Spleen (tissue), 11 donors: ENCODE measurements at regions not wholly inside any gene's neighbourhood (a gene's known extent, or its start where the extent isn't known, plus 50 kb on each side); places are given as distances from the start of the nearest gene placed in this dataset.

ENCODE experiments used
- DNase-seq: peaks from one replicate; pipeline ENCODE4 v3.0.0-alpha.2; 2020
- H3K27ac ChIP-seq, 8 donors: fragments of 200-600 bp; sonication (generic) in 7 of 8; 1 replicate in 4 of 8; 2 replicates in 4 of 8; pipeline versions ENCODE4 v1.5.0 to v1.8.0; 2016 to 2021; ENCODE audit warnings: inconsistent platforms in 4 of 8, mild to moderate bottlenecking in 4 of 8, moderate library complexity in 1 of 8
- H3K27me3 ChIP-seq, 7 donors: fragments of 200-600 bp; sonication (generic) in 6 of 7; replicated peaks in 1 of 7; 1 replicate in 4 of 7; 2 replicates in 3 of 7; pipeline versions ENCODE4 v1.5.0 to v1.8.0; 2016 to 2021; ENCODE audit warnings: inconsistent platforms in 3 of 7, mild to moderate bottlenecking in 1 of 7
- H3K36me3 ChIP-seq, 6 donors: fragments of 200-600 bp; sonication (generic) in 5 of 6; 1 replicate in 4 of 6; 2 replicates in 2 of 6; pipeline versions ENCODE4 v1.5.0 to v1.8.0; 2016 to 2021; ENCODE audit warnings: inconsistent platforms in 2 of 6
- H3K4me1 ChIP-seq, 6 donors: fragments of 200-600 bp; sonication (generic) in 5 of 6; 1 replicate in 3 of 6; 2 replicates in 3 of 6; pipeline versions ENCODE4 v1.5.0 to v1.8.0; 2016 to 2021; ENCODE audit warnings: inconsistent platforms in 3 of 6
- H3K4me3 ChIP-seq, 8 donors: fragments of 200-600 bp; sonication (generic) in 7 of 8; 1 replicate in 4 of 8; 2 replicates in 4 of 8; pipeline versions ENCODE4 v1.5.0 to v1.8.0; 2016 to 2021; ENCODE audit warnings: inconsistent platforms in 4 of 8, mild to moderate bottlenecking in 4 of 8, moderate library complexity in 2 of 8
- H3K9me3 ChIP-seq, 8 donors: fragments of 200-600 bp; sonication (generic) in 7 of 8; 1 replicate in 4 of 8; 2 replicates in 4 of 8; pipeline versions ENCODE4 v1.5.0 to v1.8.0; 2016 to 2021; ENCODE audit warnings: inconsistent platforms in 4 of 8
- CTCF ChIP-seq, 11 experiments: fragments of 200-600 bp in 7 of 11; fragments of 450-650 bp in 4 of 11; sonication (generic) in 4 of 11; IDR thresholded peaks in 8 of 11; conservative IDR thresholded peaks in 3 of 11; 1 replicate in 7 of 11; 2 replicates in 4 of 11; pipeline versions ENCODE4 v1.4.0 to v1.8.0; 2016 to 2021; ENCODE audit warnings: antibody characterized with exemption in 11 of 11, inconsistent platforms in 4 of 11, mild to moderate bottlenecking in 1 of 11
- POLR2A ChIP-seq, 3 donors: fragments of 450-650 bp; IDR thresholded peaks; one replicate each; pipeline ENCODE4 v1.5.1; 2017; ENCODE audit warnings: antibody characterized with exemption in 3 of 3, mild to moderate bottlenecking in 1 of 3
- POLR2AphosphoS5 ChIP-seq, 3 donors: sonication (generic); formaldehyde crosslinking; IDR thresholded peaks; one replicate each; pipeline ENCODE4 v1.5.1; 2017; ENCODE audit warnings: antibody characterized with exemption in 3 of 3
- WGBS, 5 donors: extraction: QIAGEN DNeasy Blood & Tissue Kit in 3 of 5; methylation state at CpG; one replicate each; pipeline versions ENCODE4 v1.1.5 to v1.1.7; 2013 to 2018; 5-methylcytosine and 5-hydroxymethylcytosine counted together
- intact Hi-C: fragments of 100-400 bp; cut with DNase I; formaldehyde crosslinking; loops from one replicate; pipeline ENCODE4 v1.15.0; 2023; ENCODE audit warnings: low total_unique reads
- donor health status: healthy with polysubstance abuse.
- donor health status: DM: no; HTN: no; CAD: no; lungs with moderate emphysema.
- donor health status: DM: no; HTN: no; CAD: no.
- donor health status: Bipolar disorder and iron deficiency.
- donor health status: healthy.
- donor health status: DM: no; HTN: no; CAD: no.
- donor health status: DM: yes; HTN: yes; CAD: no.

- intact Hi-C loops: no loop called here
Observed at GRCh38 chr3:144127700-144128099, 156.1 kb downstream of the DIPK2A start.

GRCh38 chr3:144128108-144128892, 156.7 kb downstream of the DIPK2A start:
- Histone ChIP-seq H3K27ac (peak overlapping the region in 4 of 8 donors; percentile 15 to 59 (median 30)), H3K27me3 (no peaks in the 10 kb centered on the region), H3K9me3 (peaks cover 0 to 12% (median 5%) of the 10 kb centered on the region in 8 donors), H3K4me3 (peak overlapping the region in 1 of 8 donors; percentile 21), H3K4me1 (no peaks in the 10 kb centered on the region), H3K36me3 (no peaks in the 10 kb centered on the region)
- intact Hi-C loops: no loop called here
- no peak for DNase-seq
- TF ChIP-seq CTCF (IDR thresholded peaks at IDR 0.05 in 8 of 11, conservative IDR thresholded peaks at IDR 0.05 in 3 of 11): no peak
- TF ChIP-seq POLR2AphosphoS5 (IDR thresholded peaks at IDR 0.05): no peak
- TF ChIP-seq POLR2A (IDR thresholded peaks at IDR 0.05): no peak
- WGBS, 5 donors: 54 to 70% (median 70%) methylated on average over 6 of the region's 6 CpGs

More at GRCh38 chr3:144127700-144128099, 156.1 kb downstream of the DIPK2A start:
- 63 to 73% (median 71%) methylated on average over 2 of the region's 2 CpGs for WGBS, 5 donors
- Histone ChIP-seq H3K36me3 (no peaks in the 10 kb centered on the region), H3K27me3 (no peaks in the 10 kb centered on the region), H3K27ac (peak overlapping the region in 4 of 8 donors; percentile 15 to 59 (median 30)), H3K9me3 (peaks cover 0 to 12% (median 5%) of the 10 kb centered on the region in 8 donors), H3K4me3 (no peak overlapping the region), H3K4me1 (no peaks in the 10 kb centered on the region)
- no peak for DNase-seq
- TF ChIP-seq POLR2AphosphoS5 (IDR thresholded peaks at IDR 0.05) (no peak), POLR2A (IDR thresholded peaks at IDR 0.05) (no peak), CTCF (IDR thresholded peaks at IDR 0.05 in 8 of 11, conservative IDR thresholded peaks at IDR 0.05 in 3 of 11) (no peak)

DNA sequence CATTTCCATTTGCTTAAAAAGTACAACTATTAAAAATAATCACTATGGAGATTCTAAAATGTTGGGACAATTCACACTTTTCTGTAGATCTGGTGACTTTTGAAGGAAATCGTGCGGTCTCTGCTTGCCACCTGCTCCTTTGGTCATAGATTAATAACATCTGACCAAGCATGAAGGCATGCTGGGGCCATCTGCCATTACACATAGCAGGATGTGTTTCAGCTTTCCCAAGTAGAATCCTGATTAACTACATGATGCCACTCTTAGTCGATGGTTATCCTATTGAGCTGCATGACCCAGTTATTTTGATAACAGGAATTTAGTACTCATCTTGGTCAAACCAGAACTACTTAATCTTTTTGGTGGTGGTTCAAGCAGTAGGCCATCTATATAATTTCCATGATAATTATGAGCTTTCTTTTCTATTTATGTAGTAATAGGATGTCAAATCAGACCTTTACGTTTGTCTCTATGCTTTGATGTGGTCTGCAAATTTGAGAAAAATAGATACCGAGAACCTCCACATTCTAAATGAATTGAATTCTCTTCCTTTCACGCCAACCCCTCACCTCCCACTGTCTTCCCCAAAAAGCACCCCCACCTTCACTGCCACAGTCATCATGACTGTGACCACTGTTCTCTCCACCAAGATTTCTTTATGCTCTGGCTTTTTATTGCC, 158.1 kb downstream of the DIPK2A start:
- Histone ChIP-seq H3K4me1 (no peaks in the 10 kb centered on the region), H3K4me3 (no peak overlapping the region), H3K9me3 (peaks cover 0 to 12% (median 5%) of the 10 kb centered on the region in 8 donors), H3K36me3 (no peaks in the 10 kb centered on the region), H3K27me3 (no peaks in the 10 kb centered on the region), H3K27ac (no peak overlapping the region)
- intact Hi-C loops: no loop called here
- DNase-seq: no peak
- WGBS, 5 donors: 79 to 93% (median 87%) methylated on average over 6 of the region's 6 CpGs
- TF ChIP-seq CTCF (IDR thresholded peaks at IDR 0.05 in 8 of 11, conservative IDR thresholded peaks at IDR 0.05 in 3 of 11) (no peak), POLR2A (IDR thresholded peaks at IDR 0.05) (no peak), POLR2AphosphoS5 (IDR thresholded peaks at IDR 0.05) (no peak)

GRCh38 chr3:144141074-144141473, 169.5 kb downstream of the DIPK2A start:
- no peaks in the 10 kb centered on the region for H3K36me3 ChIP-seq
- intact Hi-C loops: no loop called here
- H3K4me1 ChIP-seq: no peaks in the 10 kb centered on the region
- WGBS, 5 donors: 76 to 88% (median 79%) methylated on average over 2 of the region's 2 CpGs
- peaks cover 0 to 22% (median 9%) of the 10 kb centered on the region in 8 donors for H3K9me3 ChIP-seq
- H3K27me3 ChIP-seq: no peaks in the 10 kb centered on the region
- no peak overlapping the region for H3K27ac ChIP-seq
- TF ChIP-seq POLR2A (IDR thresholded peaks at IDR 0.05) (no peak), POLR2AphosphoS5 (IDR thresholded peaks at IDR 0.05) (no peak), CTCF (IDR thresholded peaks at IDR 0.05 in 8 of 11, conservative IDR thresholded peaks at IDR 0.05 in 3 of 11) (no peak)
- no peak for DNase-seq
- H3K4me3 ChIP-seq: no peak overlapping the region
